H1 (cell line): ENCODE measurements at regions not wholly inside any gene's neighbourhood (a gene's known extent, or its start where the extent isn't known, plus 50 kb on each side); places are given as distances from the start of the nearest gene placed in this dataset.

ENCODE experiments used
- CHD7 ChIP-seq: fragments of 300-600 bp; sonication (generic); IDR thresholded peaks from 2 replicates; pipeline ENCODE4 v1.7.1; 2012; ENCODE audit warnings: low read length, moderate library complexity, mild to moderate bottlenecking, inconsistent platforms; ENCODE audit not compliant: insufficient replicate concordance
- EGR1 ChIP-seq: IDR thresholded peaks from 2 replicates; pipeline ENCODE4 v1.6.1; 2011; ENCODE audit warnings: low read depth, low read length, borderline replicate concordance
- GTF2F1 ChIP-seq: IDR thresholded peaks from 2 replicates; pipeline ENCODE4 v1.6.1; 2012; ENCODE audit warnings: low read depth, low read length, improper control_type of control experiment, borderline replicate concordance
- KDM5A ChIP-seq: fragments of 200-600 bp; IDR thresholded peaks from 2 replicates; pipeline ENCODE4 v1.7.1; 2012; ENCODE audit warnings: mild to moderate bottlenecking, low read length, inconsistent platforms, mixed read lengths
- POLR2AphosphoS5 ChIP-seq: IDR thresholded peaks from 2 replicates; pipeline ENCODE4 v1.6.1; 2011; ENCODE audit warnings: low read depth, low read length
- POU5F1 ChIP-seq: IDR thresholded peaks from 2 replicates; pipeline ENCODE4 v1.6.1; 2011; ENCODE audit warnings: low read depth, mild to moderate bottlenecking, low read length, moderate library complexity
- SIX5 ChIP-seq: IDR thresholded peaks from 2 replicates; pipeline ENCODE4 v1.6.1; 2011; ENCODE audit warnings: mild to moderate bottlenecking, low read depth, low read length
- TAF1 ChIP-seq: IDR thresholded peaks from 2 replicates; pipeline ENCODE4 v1.6.1; 2011; ENCODE audit warnings: mild to moderate bottlenecking, low read depth, low read length
- TAF7 ChIP-seq: optimal IDR thresholded peaks from 2 replicates; pipeline ENCODE3; 2011; ENCODE audit warnings: low read depth, mild to moderate bottlenecking, inconsistent platforms, low read length, moderate library complexity, borderline replicate concordance
- TF ChIP-seq, protein P1 (sequence below), 3 experiments: IDR thresholded peaks; 1 replicate in 2 of 3; 2 replicates in 1 of 3; pipeline versions ENCODE4 v1.5.1 to v1.6.1; 2011; ENCODE audit warnings: low read length in 3 of 3, mild to moderate bottlenecking in 3 of 3, inconsistent platforms in 2 of 3, low read depth in 1 of 3, moderate library complexity in 1 of 3; ENCODE audit not compliant: insufficient read depth in 1 of 3; ENCODE audit errors: control extremely low read depth in 1 of 3

DNA sequence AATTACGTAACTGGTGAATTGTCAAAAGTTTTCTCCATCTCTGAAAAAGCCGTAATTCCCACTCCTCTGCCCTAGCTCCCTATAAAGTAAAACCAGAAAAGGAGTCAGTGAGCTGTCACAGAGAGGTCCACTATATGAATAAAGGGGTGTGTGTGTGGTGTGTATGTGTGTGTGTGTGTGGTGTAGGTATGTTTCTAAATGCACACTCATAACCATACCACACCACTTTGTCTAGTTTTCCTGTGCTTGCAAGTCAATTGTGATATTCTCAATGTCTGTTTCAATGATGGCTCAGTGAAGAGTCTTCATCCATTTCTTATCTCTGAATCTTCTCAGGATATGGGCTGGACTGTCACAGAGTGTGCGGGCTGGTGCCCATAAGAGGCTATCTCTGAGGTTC, 54.8 kb upstream of the CCDC68 start (continued):
- TF ChIP-seq CHD7 (no peak), SIX5 (no peak), TAF7 (no peak), EGR1 (no peak), POU5F1 (no peak), TAF1 (no peak), KDM5A (no peak), GTF2F1 (no peak), POLR2AphosphoS5 (no peak)
- TF ChIP-seq, protein P1, sequence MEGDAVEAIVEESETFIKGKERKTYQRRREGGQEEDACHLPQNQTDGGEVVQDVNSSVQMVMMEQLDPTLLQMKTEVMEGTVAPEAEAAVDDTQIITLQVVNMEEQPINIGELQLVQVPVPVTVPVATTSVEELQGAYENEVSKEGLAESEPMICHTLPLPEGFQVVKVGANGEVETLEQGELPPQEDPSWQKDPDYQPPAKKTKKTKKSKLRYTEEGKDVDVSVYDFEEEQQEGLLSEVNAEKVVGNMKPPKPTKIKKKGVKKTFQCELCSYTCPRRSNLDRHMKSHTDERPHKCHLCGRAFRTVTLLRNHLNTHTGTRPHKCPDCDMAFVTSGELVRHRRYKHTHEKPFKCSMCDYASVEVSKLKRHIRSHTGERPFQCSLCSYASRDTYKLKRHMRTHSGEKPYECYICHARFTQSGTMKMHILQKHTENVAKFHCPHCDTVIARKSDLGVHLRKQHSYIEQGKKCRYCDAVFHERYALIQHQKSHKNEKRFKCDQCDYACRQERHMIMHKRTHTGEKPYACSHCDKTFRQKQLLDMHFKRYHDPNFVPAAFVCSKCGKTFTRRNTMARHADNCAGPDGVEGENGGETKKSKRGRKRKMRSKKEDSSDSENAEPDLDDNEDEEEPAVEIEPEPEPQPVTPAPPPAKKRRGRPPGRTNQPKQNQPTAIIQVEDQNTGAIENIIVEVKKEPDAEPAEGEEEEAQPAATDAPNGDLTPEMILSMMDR (IDR thresholded peaks at IDR 0.05; ENCODE audit: control extremely low read depth in 1 of 3, insufficient read depth in 1 of 3, low read depth in 1 of 3, low read length in 3 of 3), result no peak
